GM20000 (cell line): ENCODE measurements at regions not wholly inside any gene's neighbourhood (a gene's known extent, or its start where the extent isn't known, plus 50 kb on each side); places are given as distances from the start of the nearest gene placed in this dataset.

Source experiments
- DNase-seq: peaks from one replicate; pipeline ENCODE4 v3.0.0; 2012; ENCODE audit warnings: low spot score
- CTCF ChIP-seq: IDR thresholded peaks from 2 replicates; pipeline ENCODE4 v1.5.1; 2012; ENCODE audit warnings: mild to moderate bottlenecking, control low read depth; ENCODE audit errors: extremely low read depth, missing control alignments

GRCh38 chr14:65269732-65270131 lies 142.8 kb upstream of the FUT8 start:
- TF ChIP-seq CTCF = no peak
- DNase-seq = no peak

GRCh38 chr14:65277027-65277426 lies 135.5 kb upstream of the FUT8 start:
- no peak for TF ChIP-seq CTCF
- DNase-seq = no peak

- no peak for DNase-seq
- no peak for TF ChIP-seq CTCF
Measured at GRCh38 chr14:65277580-65278270, 134.8 kb upstream of the FUT8 start.

- DNase-seq = no peak
- TF ChIP-seq CTCF = no peak
Measured at GRCh38 chr14:65278589-65278988, 133.9 kb upstream of the FUT8 start.

GRCh38 chr14:65279510-65279909 lies 133.0 kb upstream of the FUT8 start:
- no peak for TF ChIP-seq CTCF

GRCh38 chr14:65279958-65280357 lies 132.6 kb upstream of the FUT8 start:
- no peak for TF ChIP-seq CTCF
- no peak for DNase-seq

More at GRCh38 chr14:65279510-65279909, 133.0 kb upstream of the FUT8 start:
- no peak for DNase-seq

GRCh38 chr14:65280653-65281052 lies 131.9 kb upstream of the FUT8 start:
- no peak for DNase-seq
- no peak for TF ChIP-seq CTCF
